Natural killer cell (primary cell): ENCODE measurements at regions not wholly inside any gene's neighbourhood (a gene's known extent, or its start where the extent isn't known, plus 50 kb on each side); places are given as distances from the start of the nearest gene placed in this dataset.

ENCODE experiments used
- ATAC-seq, 3 donors: fragments of 150-1000 bp in 2 of 3; fragments of 200-7000 bp in 1 of 3; cut with Tn5 transposase; 1 replicate in 1 of 3; 2 replicates in 2 of 3; pipeline ENCODE4 v1.10.0; 2021; ENCODE audit warnings: mild to moderate bottlenecking in 2 of 3, moderate library complexity in 2 of 3
- DNase-seq, 2 donors: peaks; one replicate each; pipeline versions ENCODE4 v3.0.0 to v3.0.0-alpha.2; 2013 to 2021; ENCODE audit warnings: mixed read lengths in 1 of 2
- H3K27ac ChIP-seq: one replicate; pipeline ENCODE4 v1.5.1; 2013; ENCODE audit warnings: mild to moderate bottlenecking, low read length
- H3K27me3 ChIP-seq: one replicate; pipeline ENCODE4 v1.6.1; 2013; ENCODE audit warnings: low read length; ENCODE audit not compliant: control insufficient read depth, insufficient read depth
- H3K36me3 ChIP-seq: one replicate; pipeline ENCODE4 v1.6.1; 2013; ENCODE audit warnings: low read length; ENCODE audit not compliant: control insufficient read depth, insufficient read depth
- H3K4me1 ChIP-seq: one replicate; pipeline ENCODE4 v1.6.1; 2013; ENCODE audit warnings: low read length; ENCODE audit not compliant: control insufficient read depth, insufficient read depth
- H3K4me3 ChIP-seq: one replicate; pipeline ENCODE4 v1.5.1; 2013; ENCODE audit warnings: low read length
- H3K9me3 ChIP-seq: one replicate; pipeline ENCODE4 v1.6.1; 2013; ENCODE audit warnings: low read length; ENCODE audit not compliant: control insufficient read depth, insufficient read depth
- H3K27ac Mint-ChIP-seq, 2 donors: one replicate each; pipeline ENCODE4 v1.8.0; 2022; ENCODE audit warnings: mild to moderate bottlenecking in 2 of 2, mixed read lengths in 2 of 2, moderate library complexity in 1 of 2
- H3K27me3 Mint-ChIP-seq, 2 donors: one replicate each; pipeline ENCODE4 v1.8.0; 2022; ENCODE audit warnings: low read depth in 2 of 2, mixed read lengths in 2 of 2
- H3K36me3 Mint-ChIP-seq: one replicate; pipeline ENCODE4 v1.8.0; 2022; ENCODE audit warnings: mixed read lengths
- H3K4me1 Mint-ChIP-seq, 2 donors: one replicate each; pipeline ENCODE4 v1.8.0; 2022; ENCODE audit warnings: mixed read lengths in 2 of 2
- H3K4me3 Mint-ChIP-seq: one replicate; pipeline ENCODE4 v1.8.0; 2022; ENCODE audit warnings: mild to moderate bottlenecking, moderate library complexity, mixed read lengths
- H3K9me3 Mint-ChIP-seq, 2 donors: one replicate each; pipeline ENCODE4 v1.8.0; 2022; ENCODE audit warnings: mixed read lengths in 2 of 2
- CTCF ChIP-seq: fragments of 200-600 bp; IDR thresholded peaks from one replicate; pipeline ENCODE4 v1.8.0; 2022; ENCODE audit warnings: antibody characterized with exemption
- WGBS: methylation state at CpG from one replicate; pipeline ENCODE4 v1.1.7; 2013; ENCODE audit warnings: missing lambda C conversion rate; ENCODE audit not compliant: insufficient coverage; 5-methylcytosine and 5-hydroxymethylcytosine counted together
- intact Hi-C: fragments of 100-400 bp; cut with micrococcal nuclease; formaldehyde crosslinking; loops from one replicate; pipeline ENCODE4 v1.14.2; 2022

GRCh38 chrX:45660477-45660876 is 459.8 kb upstream of the DIPK2B start:
- no peaks in the 10 kb centered on the region for H3K4me1 ChIP-seq
- Mint-ChIP-seq H3K27ac (no peak overlapping the region), H3K36me3 (no peaks in the 10 kb centered on the region), H3K27me3 (peaks cover 0 to 6% of the 10 kb centered on the region in 2 donors), H3K4me1 (no peaks in the 10 kb centered on the region), H3K4me3 (no peak overlapping the region), H3K9me3 (peaks cover 0 to 2% of the 10 kb centered on the region in 2 donors)
- 20% methylated on average over 1 of the region's 2 CpGs for WGBS
- no peak for ATAC-seq
- H3K4me3 ChIP-seq: no peak overlapping the region
- intact Hi-C loops: no loop called here
- H3K27ac ChIP-seq: no peak overlapping the region
- H3K27me3 ChIP-seq: no peaks in the 10 kb centered on the region
- DNase-seq: no peak
- no peaks in the 10 kb centered on the region for H3K36me3 ChIP-seq
- no peak for TF ChIP-seq CTCF
- no peaks in the 10 kb centered on the region for H3K9me3 ChIP-seq

DNA sequence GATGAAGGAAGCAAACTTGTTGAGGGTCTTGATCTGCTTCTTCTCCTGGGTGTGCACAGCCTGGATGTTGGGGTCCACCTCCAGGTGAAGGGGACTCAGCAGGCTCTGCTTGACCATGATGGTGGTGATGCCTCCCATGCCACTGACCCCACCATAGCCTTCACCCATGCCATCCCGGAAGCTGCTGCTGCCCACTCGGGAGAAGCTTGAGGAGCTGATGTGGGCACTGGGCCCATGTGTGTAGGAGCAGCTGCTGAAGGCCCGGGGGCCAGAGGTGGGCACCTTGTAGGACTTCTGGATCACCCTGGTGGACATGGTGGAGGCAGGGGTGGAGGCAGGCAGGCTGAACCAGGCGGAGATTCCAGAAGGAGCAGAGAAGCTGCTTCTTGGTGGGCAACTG is 432.7 kb upstream of the DIPK2B start:
- Mint-ChIP-seq H3K9me3 (no peaks in the 10 kb centered on the region), H3K27me3 (peaks cover 4 to 46% of the 10 kb centered on the region in 2 donors), H3K4me1 (no peaks in the 10 kb centered on the region), H3K4me3 (no peak overlapping the region), H3K36me3 (no peaks in the 10 kb centered on the region), H3K27ac (no peak overlapping the region)
- Histone ChIP-seq H3K9me3 (no peaks in the 10 kb centered on the region), H3K36me3 (no peaks in the 10 kb centered on the region), H3K27me3 (no peaks in the 10 kb centered on the region), H3K4me1 (no peaks in the 10 kb centered on the region), H3K27ac (no peak overlapping the region), H3K4me3 (no peak overlapping the region)
- TF ChIP-seq CTCF: no peak
- WGBS: 100% methylated on average over 2 of the region's 4 CpGs
- DNase-seq: no peak
- intact Hi-C loops: no loop called here
- ATAC-seq: no peak

DNA sequence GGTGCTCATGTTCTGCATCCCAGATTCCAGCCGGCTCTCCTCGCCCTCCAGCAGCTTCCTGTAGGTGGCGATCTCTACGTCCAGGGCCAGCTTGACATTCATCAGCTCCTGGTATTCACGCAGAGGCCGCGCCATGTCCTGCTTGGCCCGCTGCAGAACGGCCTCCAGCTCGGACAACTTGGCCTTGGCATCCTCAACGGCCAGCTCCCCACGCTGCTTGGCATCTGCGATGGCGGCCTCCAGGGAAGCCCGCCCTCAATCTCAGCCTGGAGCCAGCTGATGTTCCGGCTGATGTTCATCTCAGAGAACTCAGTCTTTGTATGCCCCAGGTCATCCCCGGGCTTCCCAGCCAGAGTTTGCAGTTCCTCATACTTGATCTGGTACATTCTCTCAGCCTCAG is 431.8 kb upstream of the DIPK2B start:
- no peak for TF ChIP-seq CTCF
- Mint-ChIP-seq H3K4me3 (no peak overlapping the region), H3K4me1 (no peaks in the 10 kb centered on the region), H3K36me3 (no peaks in the 10 kb centered on the region), H3K9me3 (no peaks in the 10 kb centered on the region), H3K27ac (no peak overlapping the region), H3K27me3 (peaks cover 4 to 39% of the 10 kb centered on the region in 2 donors)
- intact Hi-C loops: no loop called here
- no peak overlapping the region for H3K27ac ChIP-seq
- H3K4me1 ChIP-seq: no peaks in the 10 kb centered on the region
- no peak for ATAC-seq
- H3K36me3 ChIP-seq: no peaks in the 10 kb centered on the region
- H3K4me3 ChIP-seq: no peak overlapping the region
- no peaks in the 10 kb centered on the region for H3K27me3 ChIP-seq
- no peaks in the 10 kb centered on the region for H3K9me3 ChIP-seq
- DNase-seq: no peak
- WGBS: 97% methylated on average over 17 of the region's 17 CpGs

DNA sequence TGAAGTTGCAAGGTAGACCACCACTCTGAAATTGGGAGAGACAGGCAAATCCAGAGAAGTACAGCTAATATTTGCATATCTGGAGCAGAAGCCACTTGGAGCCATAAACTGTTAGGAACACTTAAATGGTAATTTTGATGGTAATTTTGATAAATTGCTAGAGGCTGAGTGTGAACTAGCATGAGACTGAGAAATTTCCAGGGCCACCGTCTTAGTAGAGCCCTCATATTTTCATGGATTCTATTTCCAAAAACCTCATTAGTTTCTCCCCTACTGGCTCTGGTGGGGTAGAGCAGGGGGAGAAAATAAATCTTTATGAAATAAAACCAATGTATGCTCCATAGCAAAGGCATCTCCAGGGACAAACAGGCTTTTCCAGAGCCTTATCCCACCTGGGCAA is 429.4 kb upstream of the DIPK2B start:
- Histone ChIP-seq H3K4me1 (no peaks in the 10 kb centered on the region), H3K36me3 (no peaks in the 10 kb centered on the region), H3K4me3 (no peak overlapping the region), H3K27me3 (no peaks in the 10 kb centered on the region), H3K9me3 (no peaks in the 10 kb centered on the region), H3K27ac (no peak overlapping the region)
- intact Hi-C loops: no loop called here
- Mint-ChIP-seq H3K27me3 (peaks cover 0 to 14% of the 10 kb centered on the region in 2 donors), H3K4me1 (no peaks in the 10 kb centered on the region), H3K4me3 (no peak overlapping the region), H3K9me3 (no peaks in the 10 kb centered on the region), H3K27ac (no peak overlapping the region), H3K36me3 (no peaks in the 10 kb centered on the region)
- no peak for TF ChIP-seq CTCF
- no CpG with 5 or more reads among the region's 1 CpG for WGBS
- no peak for DNase-seq
- ATAC-seq: no peak
